Epithelial cell of proximal tubule (primary cell): ENCODE measurements at regions not wholly inside any gene's neighbourhood (a gene's known extent, or its start where the extent isn't known, plus 50 kb on each side); places are given as distances from the start of the nearest gene placed in this dataset.
"Not testable (repeated sequence)": the region's sequence is repeated elsewhere in the genome, so short reads cannot be mapped to it uniquely, and the experiment has no call there.

Experiments
- DNase-seq: peaks from one replicate; pipeline ENCODE4 v3.0.0-alpha.2; 2011; ENCODE audit warnings: low read depth
- H3K4me3 ChIP-seq: 2 replicates; pipeline ENCODE4 v1.5.1; 2011; ENCODE audit warnings: low read depth, mild to moderate bottlenecking, low read length
- CTCF ChIP-seq: conservative IDR thresholded peaks from 2 replicates; pipeline ENCODE4 v1.5.1; 2012; ENCODE audit warnings: low read depth, mild to moderate bottlenecking, low read length

- no peak overlapping the region for H3K4me3 ChIP-seq
- no peak for TF ChIP-seq CTCF
- no peak for DNase-seq
Measured at GRCh38 chr17:70434536-70435490, 265.5 kb downstream of the KCNJ2 start.

GRCh38 chr17:70437656-70438055 is 268.3 kb downstream of the KCNJ2 start:
- DNase-seq: no peak
- H3K4me3 ChIP-seq: no peak overlapping the region
- TF ChIP-seq CTCF: no peak

- no peak for DNase-seq
- no peak for TF ChIP-seq CTCF
- H3K4me3 ChIP-seq: no peak overlapping the region
Measured at GRCh38 chr17:70446446-70446845, 277.1 kb downstream of the KCNJ2 start.

- TF ChIP-seq CTCF: no peak
- no peak for DNase-seq
- no peak overlapping the region for H3K4me3 ChIP-seq
Measured at GRCh38 chr17:70447588-70447987, 278.3 kb downstream of the KCNJ2 start.

- not testable (repeated sequence) for H3K4me3 ChIP-seq, DNase-seq
Measured at GRCh38 chr17:70453075-70453474, 283.7 kb downstream of the KCNJ2 start.

GRCh38 chr17:70454377-70454776 is 285.0 kb downstream of the KCNJ2 start:
- no peak for TF ChIP-seq CTCF
- DNase-seq: no peak
- no peak overlapping the region for H3K4me3 ChIP-seq

- no peak for TF ChIP-seq CTCF
- no peak for DNase-seq
- no peak overlapping the region for H3K4me3 ChIP-seq
Measured at GRCh38 chr17:70454908-70455307, 285.6 kb downstream of the KCNJ2 start.
